Loucy (cell line): ENCODE measurements at regions not wholly inside any gene's neighbourhood (a gene's known extent, or its start where the extent isn't known, plus 50 kb on each side); places are given as distances from the start of the nearest gene placed in this dataset.

ENCODE experiments used
- EZH2phosphoT487 ChIP-seq: fragments of 200-600 bp; IDR thresholded peaks from 2 replicates; pipeline ENCODE4 v1.6.1; 2018; ENCODE audit warnings: antibody characterized with exemption, mild to moderate bottlenecking, moderate library complexity, borderline replicate concordance
- TF ChIP-seq, protein P1 (sequence below): fragments of 200-600 bp; sonication (generic); conservative IDR thresholded peaks from 2 replicates; pipeline ENCODE4 v1.5.1; 2014; ENCODE audit warnings: mild to moderate bottlenecking, antibody characterized with exemption, low read length

DNA sequence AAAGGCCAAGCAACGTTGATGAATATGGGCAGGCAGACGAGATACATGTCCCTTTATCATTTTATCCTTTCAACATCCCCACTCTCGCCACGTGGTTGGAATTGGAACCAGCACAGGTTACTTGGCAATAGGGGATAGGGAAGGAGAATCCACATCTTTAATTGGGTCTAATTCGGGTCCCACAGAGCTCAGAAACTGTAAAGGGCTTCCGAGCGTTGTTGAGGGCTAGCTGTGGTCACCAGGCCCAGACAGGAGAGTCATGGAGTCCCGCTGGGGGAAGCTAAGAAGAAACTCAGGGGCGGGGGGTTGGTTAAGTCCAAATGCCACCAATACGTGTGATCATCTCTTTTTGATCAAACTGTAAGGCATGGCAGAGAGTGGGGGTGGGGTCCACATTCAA, 271.3 kb upstream of the ZFHX3 start:
- TF ChIP-seq, protein P1, sequence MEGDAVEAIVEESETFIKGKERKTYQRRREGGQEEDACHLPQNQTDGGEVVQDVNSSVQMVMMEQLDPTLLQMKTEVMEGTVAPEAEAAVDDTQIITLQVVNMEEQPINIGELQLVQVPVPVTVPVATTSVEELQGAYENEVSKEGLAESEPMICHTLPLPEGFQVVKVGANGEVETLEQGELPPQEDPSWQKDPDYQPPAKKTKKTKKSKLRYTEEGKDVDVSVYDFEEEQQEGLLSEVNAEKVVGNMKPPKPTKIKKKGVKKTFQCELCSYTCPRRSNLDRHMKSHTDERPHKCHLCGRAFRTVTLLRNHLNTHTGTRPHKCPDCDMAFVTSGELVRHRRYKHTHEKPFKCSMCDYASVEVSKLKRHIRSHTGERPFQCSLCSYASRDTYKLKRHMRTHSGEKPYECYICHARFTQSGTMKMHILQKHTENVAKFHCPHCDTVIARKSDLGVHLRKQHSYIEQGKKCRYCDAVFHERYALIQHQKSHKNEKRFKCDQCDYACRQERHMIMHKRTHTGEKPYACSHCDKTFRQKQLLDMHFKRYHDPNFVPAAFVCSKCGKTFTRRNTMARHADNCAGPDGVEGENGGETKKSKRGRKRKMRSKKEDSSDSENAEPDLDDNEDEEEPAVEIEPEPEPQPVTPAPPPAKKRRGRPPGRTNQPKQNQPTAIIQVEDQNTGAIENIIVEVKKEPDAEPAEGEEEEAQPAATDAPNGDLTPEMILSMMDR, result no peak
- TF ChIP-seq EZH2phosphoT487, result no peak
